NCI-H345 (cell line): ENCODE measurements at regions not wholly inside any gene's neighbourhood (a gene's known extent, or its start where the extent isn't known, plus 50 kb on each side); places are given as distances from the start of the nearest gene placed in this dataset.
"Not testable (repeated sequence)": the region's sequence is repeated elsewhere in the genome, so short reads cannot be mapped to it uniquely, and the experiment has no call there.

ENCODE experiments used
- DNase-seq: peaks from one replicate; lab custom pipeline; 2025; lab: John Stamatoyannopoulos, UW

- DNase-seq = no peak
Measured at GRCh38 chr17:68700421-68700820, 99.3 kb upstream of the FAM20A start.

DNA sequence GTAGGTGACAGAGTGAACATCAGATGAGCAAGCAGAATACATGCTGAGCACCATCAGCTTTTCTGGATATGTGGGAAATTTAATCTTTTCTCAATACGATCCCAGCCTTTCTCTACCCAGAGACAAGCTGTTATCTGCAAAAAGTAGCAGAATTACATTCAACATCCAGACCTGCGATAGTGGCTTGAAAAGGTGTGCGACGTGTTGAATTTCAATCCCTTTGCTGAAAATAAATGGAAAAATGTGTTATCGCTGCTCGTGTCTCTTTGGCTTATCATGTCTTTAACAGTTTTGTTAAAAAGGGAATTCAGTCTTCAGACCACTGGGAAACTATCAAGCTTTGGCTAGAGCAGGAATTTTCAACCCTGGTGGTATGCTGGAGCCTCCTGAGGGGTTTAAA is 98.8 kb upstream of the FAM20A start:
- no peak for DNase-seq

- no peak for DNase-seq
Measured at GRCh38 chr17:68698746-68699145, 97.6 kb upstream of the FAM20A start.

DNA sequence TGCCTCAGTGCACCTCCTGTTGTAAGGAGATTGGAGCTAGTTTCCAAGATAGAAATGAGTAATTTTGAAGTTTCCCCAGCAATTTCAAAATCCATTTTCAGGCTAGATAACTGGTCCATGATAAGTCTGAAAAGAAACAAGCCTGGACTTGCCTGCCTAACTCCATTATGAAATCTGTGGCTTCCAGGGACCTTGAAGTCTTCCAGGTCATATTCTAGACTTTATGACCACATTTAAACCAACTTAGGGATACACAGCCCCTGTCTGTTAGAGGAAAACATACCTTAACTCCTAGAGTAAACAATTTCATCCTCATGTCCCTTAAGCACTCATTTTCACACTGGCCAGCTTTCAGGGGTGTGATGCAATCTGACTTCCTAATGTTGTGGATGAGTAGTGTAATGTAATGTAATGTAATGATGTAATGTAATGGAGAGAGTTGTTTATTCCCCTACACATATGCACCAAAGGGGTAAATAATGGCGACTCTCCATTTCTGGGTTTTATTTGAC is 96.7 kb upstream of the FAM20A start:
- DNase-seq = no peak

GRCh38 chr17:68695659-68696058 is 94.5 kb upstream of the FAM20A start:
- DNase-seq = no peak

- DNase-seq = no peak
Measured at GRCh38 chr17:68694791-68695485, 93.8 kb upstream of the FAM20A start.

DNA sequence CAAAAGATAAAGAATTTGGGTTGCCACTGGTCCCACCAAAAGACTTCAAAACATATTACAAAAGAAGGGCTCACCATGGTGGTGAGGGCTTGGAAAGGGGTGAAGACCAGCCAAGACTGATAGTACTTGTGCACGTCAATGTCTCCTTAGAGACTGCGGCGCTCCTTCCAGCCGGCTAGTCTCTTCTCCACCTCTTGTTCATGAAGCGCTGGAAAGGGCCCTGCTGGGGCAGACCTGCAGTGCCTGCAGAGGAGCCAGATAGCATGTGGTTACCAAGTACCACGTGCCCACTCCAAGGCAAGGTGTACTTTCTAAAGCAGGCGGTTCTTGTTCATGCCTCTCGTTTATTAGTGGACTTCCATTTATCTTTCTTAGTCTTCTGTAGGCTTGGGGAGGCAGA is 92.7 kb upstream of the FAM20A start:
- no peak for DNase-seq

DNA sequence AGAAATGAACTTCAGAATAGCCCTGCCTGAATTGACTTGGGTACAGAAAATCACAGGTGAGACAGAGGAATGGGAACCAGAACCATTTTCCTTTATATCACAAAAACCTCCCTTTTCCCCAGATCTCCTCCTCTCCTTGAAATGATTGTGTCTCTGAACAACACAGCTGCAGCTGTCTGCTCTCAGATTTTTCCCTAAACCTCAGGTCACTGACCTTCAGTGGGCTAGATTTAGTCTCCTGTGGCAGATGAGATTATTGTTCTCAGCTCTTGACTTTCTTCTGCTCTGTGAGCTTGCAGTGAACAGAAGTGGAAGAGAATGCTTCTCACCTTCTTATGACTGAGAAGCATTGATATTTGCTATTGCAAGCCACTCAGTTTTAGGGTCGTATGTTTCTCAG is 92.3 kb upstream of the FAM20A start:
- DNase-seq = no peak

- DNase-seq = no peak
Measured at GRCh38 chr17:68686108-68686988, 85.2 kb upstream of the FAM20A start.

GRCh38 chr17:68684949-68685357 is 83.8 kb upstream of the FAM20A start:
- no peak for DNase-seq

DNA sequence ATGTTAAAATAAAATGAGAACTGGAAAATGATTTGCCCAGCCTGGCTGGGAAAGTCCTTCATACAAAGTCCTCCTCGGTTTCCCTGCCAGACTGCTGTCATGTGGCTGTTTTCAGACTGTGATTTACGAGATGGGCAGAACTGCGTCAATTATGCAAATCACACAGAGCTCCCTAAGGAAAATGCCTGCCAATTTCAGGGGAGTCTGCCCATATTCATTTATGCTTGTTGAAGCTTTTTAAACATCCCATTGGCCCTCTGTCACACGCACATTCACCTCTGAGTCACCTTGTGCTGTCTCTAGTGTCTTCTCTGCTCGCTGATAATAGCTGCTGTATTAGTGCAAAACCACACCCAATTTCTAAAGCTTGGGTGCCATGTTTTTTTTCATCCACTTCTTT is 81.7 kb upstream of the FAM20A start:
- no peak for DNase-seq

GRCh38 chr17:68679882-68680281 is 78.7 kb upstream of the FAM20A start:
- DNase-seq = no peak

- DNase-seq = no peak
Measured at GRCh38 chr17:68676856-68677255, 75.7 kb upstream of the FAM20A start.

DNA sequence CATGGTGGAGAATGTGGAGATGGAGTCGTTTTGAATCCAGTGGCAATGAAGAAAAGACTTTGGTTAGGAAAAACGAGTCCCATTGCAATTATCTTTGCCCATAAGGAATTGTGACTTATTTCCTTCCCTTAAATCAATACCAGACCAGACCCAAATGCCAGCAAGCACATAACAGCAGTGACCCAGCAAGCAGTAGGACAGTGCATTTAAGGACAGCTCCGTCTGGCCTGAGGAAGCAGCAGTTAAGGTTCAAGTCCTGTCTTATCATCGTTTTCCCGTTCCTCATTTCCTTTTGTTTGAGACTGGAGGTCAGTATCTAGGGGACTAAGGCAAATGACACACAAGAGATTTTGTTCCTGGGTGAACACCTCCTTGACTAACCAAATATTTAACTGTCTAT is 74.6 kb upstream of the FAM20A start:
- no peak for DNase-seq

GRCh38 chr17:68674029-68674925 is 73.1 kb upstream of the FAM20A start:
- DNase-seq = no peak

DNA sequence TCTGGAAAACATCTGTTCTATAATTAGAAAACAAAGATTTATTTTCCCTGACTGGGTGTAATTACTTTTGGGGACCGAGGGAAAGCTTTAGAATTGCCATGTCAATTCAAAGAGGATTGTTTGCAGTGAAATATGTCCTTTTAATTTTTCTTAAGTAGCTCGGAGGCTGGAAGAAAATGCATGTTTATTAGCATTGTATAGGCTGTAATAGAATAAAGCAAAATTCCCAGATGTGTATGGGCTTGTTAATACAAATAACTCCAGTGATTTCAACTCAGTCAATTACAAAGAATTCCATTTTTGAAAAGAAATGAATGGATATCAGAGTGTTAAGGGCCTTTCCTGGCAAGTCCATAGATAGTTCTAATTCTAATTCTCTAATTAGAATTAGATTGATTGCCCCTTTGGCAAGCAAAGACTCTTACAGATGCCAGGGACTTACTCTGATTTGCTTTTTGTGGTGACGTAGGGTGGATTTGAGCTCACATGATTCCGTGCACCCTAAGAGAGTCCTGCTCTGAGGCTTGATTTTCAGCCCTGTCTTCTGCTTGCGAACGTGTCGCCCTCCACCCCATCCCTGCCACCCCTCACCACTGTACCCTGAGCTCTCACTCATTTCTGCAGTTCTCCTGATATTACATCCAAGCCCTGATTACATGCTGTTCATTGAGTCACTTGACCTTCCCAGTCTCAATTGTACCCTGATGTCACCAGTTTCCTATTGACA is 70.0 kb upstream of the FAM20A start:
- no peak for DNase-seq

GRCh38 chr17:68666438-68666837 is 65.3 kb upstream of the FAM20A start:
- DNase-seq = not testable (repeated sequence)

GRCh38 chr17:68665373-68665772 is 64.2 kb upstream of the FAM20A start:
- DNase-seq = no peak

- no peak for DNase-seq
Measured at GRCh38 chr17:68662479-68662878, 61.3 kb upstream of the FAM20A start.

DNA sequence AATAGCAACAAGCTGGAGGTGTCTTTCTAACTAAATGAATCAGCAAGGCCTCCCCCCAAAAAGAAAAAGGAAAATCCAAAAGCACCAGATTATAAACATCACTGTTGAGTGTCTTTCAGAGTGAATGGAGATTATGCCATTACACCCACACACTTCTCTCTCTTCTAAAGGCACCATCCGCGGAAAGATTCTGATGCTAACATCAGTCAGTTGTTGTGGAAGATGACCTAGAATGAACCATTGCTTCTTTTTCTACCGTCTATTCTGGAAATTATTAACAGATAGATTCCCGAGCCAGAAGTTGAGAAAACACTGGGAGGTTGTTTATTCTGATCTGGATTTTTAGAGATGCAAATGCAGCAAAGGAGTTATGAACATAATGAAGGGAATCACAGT is 60.9 kb upstream of the FAM20A start:
- no peak for DNase-seq

- DNase-seq = no peak
Measured at GRCh38 chr17:68661265-68662036, 60.3 kb upstream of the FAM20A start.
